BLaER1 (cell line): ENCODE measurements at regions not wholly inside any gene's neighbourhood (a gene's known extent, or its start where the extent isn't known, plus 50 kb on each side); places are given as distances from the start of the nearest gene placed in this dataset.
A peak's percentile ranks its signal among the peaks of the same experiment; 100 is the strongest.
"Not testable (repeated sequence)": the region's sequence is repeated elsewhere in the genome, so short reads cannot be mapped to it uniquely, and the experiment has no call there.

Experiments
- H3K27ac ChIP-seq: shearing (Covaris generic); formaldehyde crosslinking; 2 replicates; pipeline ENCODE4 v1.8.1; 2022
- H3K27me3 ChIP-seq: shearing (Covaris generic); formaldehyde crosslinking; 2 replicates; pipeline ENCODE4 v1.8.1; 2022
- H3K36me3 ChIP-seq: shearing (Covaris generic); formaldehyde crosslinking; 2 replicates; pipeline ENCODE4 v1.8.1; 2022
- H3K4me1 ChIP-seq: shearing (Covaris generic); formaldehyde crosslinking; 2 replicates; pipeline ENCODE4 v1.8.1; 2022
- H3K4me2 ChIP-seq: shearing (Covaris generic); formaldehyde crosslinking; 2 replicates; pipeline ENCODE4 v1.8.1; 2022
- H3K4me3 ChIP-seq: shearing (Covaris generic); formaldehyde crosslinking; 2 replicates; pipeline ENCODE4 v1.8.1; 2022
- H3K9ac ChIP-seq: shearing (Covaris generic); formaldehyde crosslinking; 2 replicates; pipeline ENCODE4 v1.8.1; 2022
- H3K9me3 ChIP-seq: shearing (Covaris generic); formaldehyde crosslinking; 2 replicates; pipeline ENCODE4 v1.8.1; 2022
- H4K20me1 ChIP-seq: shearing (Covaris generic); formaldehyde crosslinking; 2 replicates; pipeline ENCODE4 v1.8.1; 2022
- Cebpa-rat ChIP-seq: shearing (Covaris generic); IDR thresholded peaks from 2 replicates; pipeline ENCODE4 v1.8.1; 2022

DNA sequence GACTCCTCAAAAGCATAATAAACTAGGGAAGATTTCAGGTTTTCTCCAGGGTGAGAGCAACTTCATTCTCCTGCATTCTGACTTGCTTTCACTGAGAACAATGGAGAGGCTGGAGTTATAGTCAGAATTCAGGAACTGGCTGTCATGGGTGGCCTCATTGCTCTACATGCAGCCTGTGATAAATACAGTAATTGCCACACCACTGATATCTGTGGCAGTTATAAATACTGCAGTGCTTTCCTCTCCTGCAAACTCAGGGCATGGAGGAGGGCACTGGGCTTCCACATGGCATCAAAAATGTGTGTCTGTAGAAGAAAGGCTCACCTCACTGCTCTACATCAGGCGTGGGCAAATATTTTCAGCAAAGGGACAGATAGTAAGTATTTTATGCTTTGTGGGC, 510.2 kb downstream of the ZNF516 start:
- TF ChIP-seq Cebpa-rat, result no peak
- H3K4me2 ChIP-seq, result no peak overlapping the region

DNA sequence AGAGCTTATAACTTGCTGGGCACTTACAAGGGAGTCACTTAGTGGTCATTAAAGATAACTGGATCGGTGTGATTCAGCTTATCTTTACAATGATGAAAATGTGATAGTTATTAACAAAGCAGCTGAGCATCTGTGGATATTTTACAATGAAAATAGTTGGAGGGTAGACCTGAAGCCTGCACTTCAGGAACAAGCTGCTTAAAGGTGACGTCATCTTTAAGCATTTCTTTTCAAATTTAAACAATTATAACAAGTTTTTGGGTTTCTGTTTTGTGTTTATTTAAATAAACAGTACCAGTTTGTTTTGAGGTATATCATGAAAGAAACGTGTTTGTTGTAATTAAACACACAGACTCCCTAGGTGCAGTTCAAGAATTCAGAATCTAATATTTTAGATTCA, 513.9 kb downstream of the ZNF516 start:
- H3K27me3 ChIP-seq, result no peaks in the 10 kb centered on the region
- no peak overlapping the region for H3K4me3 ChIP-seq
- no peaks in the 10 kb centered on the region for H4K20me1 ChIP-seq
- no peak overlapping the region for H3K4me2 ChIP-seq
- peaks cover 7% of the 10 kb centered on the region; the same call in 1 of the 2 replicates for H3K4me1 ChIP-seq
- H3K9ac ChIP-seq, result no peak overlapping the region
- H3K27ac ChIP-seq, result no peak overlapping the region
- no peaks in the 10 kb centered on the region for H3K36me3 ChIP-seq
- TF ChIP-seq Cebpa-rat, result no peak
- peaks cover 6% of the 10 kb centered on the region for H3K9me3 ChIP-seq

More for the DNA sequence above, 510.2 kb downstream of the ZNF516 start:
- Histone ChIP-seq H3K36me3 (no peaks in the 10 kb centered on the region), H3K4me3 (no peak overlapping the region), H3K9ac (no peak overlapping the region), H3K9me3 (peaks cover 6% of the 10 kb centered on the region), H4K20me1 (no peaks in the 10 kb centered on the region), H3K27me3 (no peaks in the 10 kb centered on the region), H3K27ac (no peak overlapping the region), H3K4me1 (peaks cover 15% of the 10 kb centered on the region)

GRCh38 chr18:75977081-75977480, 518.0 kb downstream of the ZNF516 start:
- no peaks in the 10 kb centered on the region for H4K20me1 ChIP-seq
- H3K27ac ChIP-seq, result no peak overlapping the region
- TF ChIP-seq Cebpa-rat, result no peak
- H3K9me3 ChIP-seq, result no peaks in the 10 kb centered on the region
- no peak overlapping the region for H3K4me3 ChIP-seq
- H3K27me3 ChIP-seq, result no peaks in the 10 kb centered on the region
- H3K36me3 ChIP-seq, result no peaks in the 10 kb centered on the region
- 0 out of 2 replicates have a peak, but pooled peaks cover 6% of the 10 kb centered on the region for H3K4me1 ChIP-seq
- no peak overlapping the region for H3K9ac ChIP-seq
- no peak overlapping the region for H3K4me2 ChIP-seq

DNA sequence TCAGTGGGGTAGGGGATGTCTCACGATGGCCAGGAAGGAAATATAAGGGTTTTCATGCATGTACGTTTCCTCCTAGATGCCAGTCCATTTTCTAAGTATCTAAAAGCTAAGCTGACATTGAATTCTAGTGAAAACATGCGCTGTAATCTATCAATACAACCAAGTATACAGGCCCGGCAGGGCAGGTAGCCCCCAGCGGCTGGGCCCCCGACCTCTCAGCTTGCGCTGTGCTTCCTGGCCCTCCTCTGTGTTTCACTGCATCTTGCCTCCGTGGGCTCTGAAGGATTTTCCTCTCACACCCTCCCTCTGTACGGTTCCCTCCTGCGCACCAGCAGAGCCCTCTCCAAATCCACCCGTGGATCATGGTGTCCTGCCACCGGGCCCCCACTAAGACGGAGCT, 524.8 kb downstream of the ZNF516 start:
- no peaks in the 10 kb centered on the region for H3K36me3 ChIP-seq
- no peak for TF ChIP-seq Cebpa-rat
- no peak overlapping the region for H3K4me2 ChIP-seq
- H3K9me3 ChIP-seq, result no peaks in the 10 kb centered on the region
- H3K27ac ChIP-seq, result no peak overlapping the region
- 0 out of 2 replicates have a peak, but pooled peaks cover 6% of the 10 kb centered on the region for H3K4me1 ChIP-seq
- H3K27me3 ChIP-seq, result no peaks in the 10 kb centered on the region
- no peaks in the 10 kb centered on the region for H4K20me1 ChIP-seq
- H3K9ac ChIP-seq, result no peak overlapping the region
- no peak overlapping the region for H3K4me3 ChIP-seq

- TF ChIP-seq Cebpa-rat, result no peak
- H3K27me3 ChIP-seq, result no peaks in the 10 kb centered on the region
- H4K20me1 ChIP-seq, result no peaks in the 10 kb centered on the region
- no peak overlapping the region for H3K4me2 ChIP-seq
- no peaks in the 10 kb centered on the region for H3K9me3 ChIP-seq
- no peaks in the 10 kb centered on the region for H3K36me3 ChIP-seq
- H3K9ac ChIP-seq, result no peak overlapping the region
- H3K4me1 ChIP-seq, result no peaks in the 10 kb centered on the region
- no peak overlapping the region for H3K27ac ChIP-seq
- H3K4me3 ChIP-seq, result no peak overlapping the region
Measured at GRCh38 chr18:75966431-75966830, 528.6 kb downstream of the ZNF516 start.

- Histone ChIP-seq H3K9me3 (no peaks in the 10 kb centered on the region), H3K4me2 (no peak overlapping the region), H3K27ac (no peak overlapping the region), H3K4me3 (no peak overlapping the region), H3K27me3 (no peaks in the 10 kb centered on the region), H4K20me1 (no peaks in the 10 kb centered on the region), H3K4me1 (no peaks in the 10 kb centered on the region), H3K36me3 (no peaks in the 10 kb centered on the region), H3K9ac (no peak overlapping the region)
- TF ChIP-seq Cebpa-rat, result peak; percentile 45; the same call in 1 of the 2 replicates
Measured at GRCh38 chr18:75962036-75962572, 532.9 kb downstream of the ZNF516 start.

GRCh38 chr18:75960356-75960755, 532.9 kb upstream of the SMIM21 start:
- H3K4me3 ChIP-seq, result not testable (repeated sequence)

DNA sequence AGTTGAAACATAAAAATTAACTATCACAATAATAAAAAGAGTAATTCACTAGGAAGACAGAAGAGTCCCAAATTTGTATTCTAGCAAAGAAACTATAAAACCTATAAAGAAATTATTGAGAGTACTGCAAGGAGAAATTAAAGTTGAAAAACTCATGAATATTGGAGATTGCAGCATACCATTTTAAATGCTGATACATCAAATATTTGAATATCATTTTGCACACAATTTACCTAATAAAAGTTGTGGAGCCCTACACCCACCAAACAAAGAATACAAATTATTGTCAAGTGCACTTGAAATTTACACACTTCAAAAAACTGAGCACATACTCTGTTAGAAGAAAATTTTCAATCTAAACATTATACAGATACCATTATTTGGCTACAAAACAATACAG, 531.6 kb upstream of the SMIM21 start:
- Histone ChIP-seq H3K4me3 (no peak overlapping the region), H3K9me3 (no peaks in the 10 kb centered on the region), H3K36me3 (no peaks in the 10 kb centered on the region), H4K20me1 (no peaks in the 10 kb centered on the region), H3K27me3 (no peaks in the 10 kb centered on the region), H3K4me2 (no peak overlapping the region), H3K27ac (no peak overlapping the region), H3K9ac (no peak overlapping the region), H3K4me1 (no peaks in the 10 kb centered on the region)
- no peak for TF ChIP-seq Cebpa-rat

More at GRCh38 chr18:75960356-75960755, 532.9 kb upstream of the SMIM21 start:
- H3K9ac ChIP-seq, H3K36me3 ChIP-seq, H3K27ac ChIP-seq, H3K4me1 ChIP-seq, H3K4me2 ChIP-seq, H4K20me1 ChIP-seq, H3K9me3 ChIP-seq, H3K27me3 ChIP-seq: not testable (repeated sequence)

DNA sequence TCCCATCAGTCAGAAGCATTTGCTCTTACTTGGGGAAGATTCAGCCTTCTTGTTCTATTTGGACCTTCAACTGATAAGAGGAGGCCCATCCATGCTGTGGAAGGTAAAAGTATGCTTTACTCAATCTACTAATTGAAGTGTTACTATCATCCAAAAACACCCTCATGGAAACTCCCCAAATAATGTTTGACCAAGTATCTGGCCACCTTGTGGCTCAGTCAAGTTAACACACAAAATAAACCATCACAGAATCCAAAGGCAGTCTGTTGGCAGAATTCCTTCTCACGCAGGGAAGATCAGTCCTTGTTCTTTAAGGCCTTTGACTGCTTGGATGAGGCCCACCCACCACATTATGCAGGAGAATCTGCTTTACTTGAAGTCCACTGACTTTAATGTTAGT, 531.2 kb upstream of the SMIM21 start:
- H3K4me1 ChIP-seq, result no peaks in the 10 kb centered on the region
- no peak for TF ChIP-seq Cebpa-rat

GRCh38 chr18:75945265-75945933, 517.9 kb upstream of the SMIM21 start:
- no peak overlapping the region for H3K4me3 ChIP-seq
- H3K36me3 ChIP-seq, result no peaks in the 10 kb centered on the region
- H3K27me3 ChIP-seq, result no peaks in the 10 kb centered on the region
- H3K9me3 ChIP-seq, result peaks cover 15% of the 10 kb centered on the region; the same call in 1 of the 2 replicates
- H3K4me1 ChIP-seq, result no peaks in the 10 kb centered on the region
- no peaks in the 10 kb centered on the region for H4K20me1 ChIP-seq
- H3K27ac ChIP-seq, result no peak overlapping the region
- H3K9ac ChIP-seq, result no peak overlapping the region
- H3K4me2 ChIP-seq, result no peak overlapping the region
- TF ChIP-seq Cebpa-rat, result no peak

More for the DNA sequence above, 531.2 kb upstream of the SMIM21 start:
- H3K4me2 ChIP-seq, result no peak overlapping the region
- no peaks in the 10 kb centered on the region for H3K9me3 ChIP-seq
- no peaks in the 10 kb centered on the region for H4K20me1 ChIP-seq
- no peak overlapping the region for H3K9ac ChIP-seq
- H3K27me3 ChIP-seq, result no peaks in the 10 kb centered on the region
- H3K36me3 ChIP-seq, result no peaks in the 10 kb centered on the region
- no peak overlapping the region for H3K4me3 ChIP-seq
- H3K27ac ChIP-seq, result no peak overlapping the region
